ENCODE measurements at regions not wholly inside any gene's neighbourhood (a gene's known extent, or its start where the extent isn't known, plus 50 kb on each side); places are given as distances from the start of the nearest gene placed in this dataset.
"Not testable (repeated sequence)": the region's sequence is repeated elsewhere in the genome, so short reads cannot be mapped to it uniquely, and the experiment has no call there.

DNA sequence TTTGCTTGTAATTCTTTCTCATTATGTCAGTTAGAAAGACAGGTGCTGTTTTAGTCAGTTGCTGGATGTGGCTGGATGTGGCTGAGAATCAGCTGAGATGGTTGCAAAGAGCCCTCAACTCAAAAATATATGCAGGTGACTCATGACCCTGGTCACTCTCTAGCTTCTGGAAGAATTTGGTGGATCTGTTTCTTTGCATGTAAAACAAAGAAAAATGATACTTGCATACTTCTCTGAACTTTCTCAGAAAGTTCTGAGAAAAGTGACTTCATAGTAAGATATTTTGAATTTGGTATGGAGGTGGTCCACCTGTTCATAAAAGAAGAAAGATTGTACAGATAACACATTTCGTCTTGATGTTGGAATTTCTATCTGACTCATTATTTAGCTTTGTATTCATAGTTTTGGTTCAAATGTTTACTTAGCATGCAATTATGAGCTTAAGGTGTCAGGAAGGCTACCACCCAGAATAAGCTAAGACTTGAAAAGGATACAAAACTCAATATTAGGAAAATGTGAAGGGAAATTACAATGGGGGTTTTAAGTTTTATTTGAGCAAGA lies 163.2 kb upstream of the OLIG3 start:
- no peak for DNase-seq

DNA sequence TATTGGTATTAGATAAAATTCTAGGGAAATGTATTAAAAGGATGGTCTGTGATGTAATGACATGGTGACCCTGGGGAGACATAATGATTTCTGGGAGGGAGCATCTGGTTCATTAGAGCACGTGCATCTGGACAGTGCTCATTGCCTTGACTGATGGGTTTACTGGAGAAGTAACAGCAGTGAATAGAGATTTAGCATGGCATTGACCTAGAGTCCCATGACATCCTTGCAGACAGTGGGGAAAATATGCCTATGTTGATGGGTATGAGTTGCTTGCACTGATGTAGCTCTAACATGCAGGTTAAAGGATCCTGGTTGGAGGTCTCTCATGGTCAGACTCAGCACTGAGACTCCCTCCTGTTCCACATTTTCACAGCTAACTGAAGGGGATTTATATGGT lies 164.1 kb upstream of the OLIG3 start:
- DNase-seq: no peak

DNA sequence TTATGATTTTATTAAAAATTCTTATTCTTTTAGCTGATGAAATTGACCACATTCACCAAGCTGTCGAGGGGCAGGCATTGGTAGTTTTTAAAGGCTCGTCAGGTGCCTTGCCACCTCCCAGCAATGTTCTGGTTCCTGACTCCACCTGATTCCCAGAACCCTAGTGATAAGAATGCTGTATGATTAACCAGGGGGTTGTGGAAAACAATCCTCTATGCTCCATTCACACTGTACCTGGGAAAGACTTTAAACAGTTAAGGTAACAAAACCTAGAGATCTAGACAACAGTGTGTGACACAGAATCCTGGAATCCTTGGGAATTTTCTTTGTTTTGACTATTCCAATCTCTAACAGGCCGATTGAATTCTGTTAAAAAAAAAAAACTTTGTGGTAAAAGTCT lies 165.7 kb upstream of the OLIG3 start:
- DNase-seq: no peak

DNA sequence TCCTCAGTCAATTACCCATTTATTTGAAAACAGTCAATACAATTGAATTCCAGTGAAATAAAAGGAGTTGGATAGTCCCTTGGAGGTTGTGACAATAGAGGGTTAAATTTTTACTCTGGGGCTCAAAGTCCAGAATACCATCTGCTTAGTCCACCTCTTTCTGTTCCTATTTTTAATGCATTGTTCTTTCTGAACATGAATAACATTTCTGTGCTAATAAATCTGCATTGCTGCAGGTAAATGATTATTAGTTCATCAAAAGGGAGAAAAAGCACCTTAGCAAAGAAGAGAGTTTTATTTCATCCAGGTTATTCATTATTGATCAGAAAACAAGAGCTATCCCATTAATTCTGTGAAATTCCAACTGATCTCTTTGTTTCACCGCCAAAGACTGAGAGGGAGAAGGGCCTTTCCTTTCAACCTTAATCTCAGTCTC lies 166.1 kb upstream of the OLIG3 start:
- no peak for DNase-seq

DNA sequence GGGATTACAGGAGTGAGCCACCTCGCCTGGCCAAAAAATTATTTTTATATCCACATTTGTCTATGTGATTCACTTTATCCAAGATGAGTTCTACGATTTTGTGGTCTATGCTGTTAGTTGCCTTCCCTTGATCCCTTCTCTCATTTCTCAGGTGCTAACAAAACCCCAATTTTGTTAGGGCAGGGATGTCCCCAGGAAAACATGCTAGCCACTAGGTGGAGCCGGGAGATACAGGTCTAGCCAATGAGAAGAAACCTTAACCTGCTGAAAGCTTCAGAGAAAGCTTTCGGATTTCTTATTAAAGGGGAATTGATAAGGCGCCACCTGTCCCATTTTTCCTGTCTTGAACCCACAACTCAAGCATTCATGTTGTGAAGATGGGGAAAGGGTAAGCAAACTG lies 167.4 kb upstream of the OLIG3 start:
- peak; percentile 45 for DNase-seq

DNA sequence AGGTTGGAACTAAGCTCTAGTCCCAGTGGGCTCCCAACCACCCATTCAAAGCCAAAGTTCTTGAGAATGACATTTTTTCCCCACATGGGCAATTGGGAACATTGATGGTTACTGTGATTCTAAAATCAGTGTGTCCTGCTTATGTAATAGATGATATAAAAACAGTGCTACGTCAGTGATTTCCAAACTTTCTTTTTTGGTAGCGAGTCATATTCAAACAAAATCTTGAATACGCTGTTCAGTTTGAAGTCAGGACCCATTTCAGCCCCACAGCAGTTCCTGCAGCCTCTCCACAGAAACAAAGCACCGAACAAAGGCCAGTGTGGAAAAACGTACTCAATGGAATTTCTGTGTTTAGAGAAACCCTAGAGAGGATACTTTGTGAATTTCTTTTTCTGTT lies 170.0 kb upstream of the OLIG3 start:
- DNase-seq: no peak

DNA sequence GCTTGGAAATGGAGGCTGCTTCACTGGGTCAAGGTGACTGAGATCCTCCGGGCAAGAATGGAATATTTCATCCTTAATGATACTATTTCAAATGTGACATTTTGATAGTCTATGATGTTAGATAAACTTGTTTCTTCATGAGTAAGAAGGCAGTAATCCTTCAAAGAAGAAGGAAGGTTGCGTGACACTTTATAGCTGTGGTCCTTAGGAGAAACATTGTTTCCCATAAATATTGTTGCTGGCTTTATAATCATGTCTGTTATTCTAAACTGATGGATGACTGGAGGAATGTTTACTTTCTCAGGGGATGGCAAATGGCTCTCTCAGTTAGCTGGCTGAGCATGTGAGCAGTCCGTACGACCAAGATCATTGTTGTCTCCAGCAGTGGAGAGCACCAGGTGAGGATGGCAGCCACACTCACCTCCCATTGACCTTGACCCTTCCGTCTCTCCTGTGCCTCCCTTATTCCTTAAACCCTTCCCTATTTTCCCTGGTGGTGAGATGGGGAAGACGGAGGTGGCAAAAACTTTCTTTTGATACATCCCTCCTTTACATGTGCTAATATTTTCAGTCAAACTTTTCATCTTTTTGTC lies 171.2 kb upstream of the OLIG3 start:
- no peak for DNase-seq

DNA sequence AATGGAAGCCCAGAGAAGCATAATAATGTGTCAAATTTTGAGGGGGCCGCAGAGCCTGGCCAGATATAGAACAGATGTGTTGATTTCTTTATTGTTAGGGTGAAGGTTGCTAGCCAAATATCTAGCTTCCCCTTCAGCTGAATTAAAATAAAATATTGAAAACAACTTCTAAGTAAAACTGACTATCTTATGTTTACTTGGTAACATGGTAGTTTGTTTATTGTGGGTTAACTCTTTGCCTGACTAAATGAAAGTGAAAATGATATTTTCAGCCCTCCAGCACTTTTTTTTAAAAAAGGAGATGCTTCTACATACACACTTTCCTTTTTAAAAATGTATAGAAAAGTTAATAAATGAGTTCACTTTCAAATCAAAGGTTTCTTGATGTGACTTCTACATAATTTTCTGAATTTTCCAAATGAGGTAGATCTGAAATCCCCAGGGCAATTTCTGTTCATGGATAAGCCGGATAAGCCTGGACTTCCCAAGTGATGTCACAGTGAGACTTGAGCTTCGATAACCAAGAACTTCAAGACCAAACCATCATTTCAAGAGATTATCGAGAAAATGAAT lies 172.1 kb upstream of the OLIG3 start:
- peak; percentile 25 for DNase-seq

DNA sequence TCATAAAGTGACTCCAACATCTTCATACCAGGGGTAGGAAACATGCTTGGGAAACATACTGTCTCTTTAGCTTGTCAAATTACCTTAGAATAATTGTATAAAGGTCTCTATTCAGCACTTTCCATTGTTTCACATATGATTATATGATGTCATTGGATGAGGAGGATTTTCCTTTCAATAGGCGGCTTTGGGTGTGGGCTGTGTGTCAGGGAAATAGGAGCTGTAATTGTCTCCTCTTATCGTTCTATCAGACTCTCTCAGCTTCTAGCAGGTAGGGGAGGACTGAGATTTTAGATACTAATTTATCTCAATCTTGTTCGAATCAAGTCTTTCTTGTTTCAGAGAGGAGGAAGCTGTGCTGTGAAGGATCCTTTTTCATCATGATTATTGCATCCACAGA lies 179.4 kb upstream of the OLIG3 start:
- no peak for DNase-seq

DNA sequence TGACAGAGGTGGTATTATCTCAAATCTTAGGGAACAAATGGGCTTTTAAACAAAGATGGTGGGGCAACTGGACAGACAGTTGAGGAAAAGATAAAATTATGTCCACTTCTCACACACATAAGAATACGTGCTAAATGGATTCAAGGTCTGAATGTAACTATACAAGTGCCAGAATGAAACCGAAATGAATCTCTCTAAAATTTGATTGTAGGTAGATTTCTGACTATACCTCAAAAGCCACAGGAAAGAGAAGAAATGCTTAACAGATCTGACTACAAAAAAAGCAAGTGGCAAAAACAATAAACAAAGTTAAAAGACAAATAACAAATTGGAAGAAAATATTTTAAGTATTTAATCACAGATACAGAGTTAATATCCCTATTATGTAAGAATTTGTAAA lies 182.7 kb upstream of the OLIG3 start:
- DNase-seq: peak; percentile 21

DNA sequence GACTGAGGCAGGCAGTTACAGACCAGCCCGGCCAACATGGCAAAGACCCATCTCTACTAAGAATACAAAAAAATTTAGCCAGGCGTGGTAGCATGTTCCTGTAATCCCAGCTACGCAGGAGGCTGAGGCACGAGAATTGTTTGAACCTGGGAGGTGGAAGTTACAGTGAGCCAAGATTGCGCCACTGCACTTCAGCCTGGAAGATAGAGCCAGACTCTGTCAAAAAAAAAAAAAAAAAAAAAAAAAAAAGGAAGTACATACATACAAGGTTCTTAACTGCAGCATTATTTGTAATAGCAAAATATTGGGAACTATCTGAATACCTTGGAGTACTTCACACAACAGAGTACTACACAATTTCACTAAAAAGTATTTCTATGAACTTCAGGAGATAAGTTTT lies 183.5 kb upstream of the OLIG3 start:
- no peak for DNase-seq

DNA sequence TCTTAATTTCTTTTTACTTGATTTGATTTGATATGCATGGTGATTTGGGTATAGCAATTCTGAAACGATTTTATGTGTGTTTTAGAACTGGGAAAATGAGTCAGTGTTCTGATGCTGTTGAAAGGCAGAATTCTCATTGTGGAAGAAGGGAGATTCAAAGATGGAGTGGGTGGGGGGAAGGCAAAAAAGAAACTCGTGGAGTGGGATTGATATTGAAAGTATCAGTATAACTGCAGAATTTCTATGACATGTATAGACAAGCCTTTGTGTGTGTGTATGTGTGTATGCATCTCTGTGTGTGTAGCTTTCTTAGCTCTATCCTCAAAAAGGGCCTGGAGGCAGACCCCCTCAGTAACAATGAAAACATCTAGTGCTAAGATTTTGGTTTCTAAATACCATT lies 184.3 kb upstream of the OLIG3 start:
- no peak for DNase-seq

DNA sequence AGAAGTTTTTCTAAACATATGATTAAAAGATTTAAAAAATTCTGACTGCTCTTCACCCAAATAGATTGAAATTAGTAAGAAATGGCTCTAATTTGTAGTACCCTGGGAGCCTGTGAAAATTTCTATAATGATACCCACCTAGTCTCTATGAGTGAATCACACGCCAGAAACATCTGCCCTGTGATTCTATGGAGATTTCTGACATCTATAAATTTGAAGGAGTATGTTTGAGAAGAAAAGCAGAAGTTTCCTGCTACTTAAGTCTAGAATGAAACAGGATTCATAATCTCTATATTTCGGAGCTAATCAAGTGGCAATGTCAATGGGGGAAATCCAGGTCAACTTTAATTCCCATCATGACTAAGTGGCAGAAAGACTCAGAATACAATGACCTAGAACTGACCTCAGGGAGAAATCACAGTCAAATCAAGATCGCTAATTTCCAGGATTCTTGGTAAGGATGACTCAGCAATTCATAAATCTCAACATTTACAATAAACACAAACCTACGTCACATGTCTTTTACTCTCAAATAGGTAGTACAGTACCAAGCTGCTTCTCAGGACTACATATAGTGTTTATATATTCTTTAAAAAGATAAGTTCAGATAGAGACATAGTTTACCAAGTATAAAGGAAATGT lies 186.2 kb upstream of the TNFAIP3 start:
- DNase-seq: no peak

DNA sequence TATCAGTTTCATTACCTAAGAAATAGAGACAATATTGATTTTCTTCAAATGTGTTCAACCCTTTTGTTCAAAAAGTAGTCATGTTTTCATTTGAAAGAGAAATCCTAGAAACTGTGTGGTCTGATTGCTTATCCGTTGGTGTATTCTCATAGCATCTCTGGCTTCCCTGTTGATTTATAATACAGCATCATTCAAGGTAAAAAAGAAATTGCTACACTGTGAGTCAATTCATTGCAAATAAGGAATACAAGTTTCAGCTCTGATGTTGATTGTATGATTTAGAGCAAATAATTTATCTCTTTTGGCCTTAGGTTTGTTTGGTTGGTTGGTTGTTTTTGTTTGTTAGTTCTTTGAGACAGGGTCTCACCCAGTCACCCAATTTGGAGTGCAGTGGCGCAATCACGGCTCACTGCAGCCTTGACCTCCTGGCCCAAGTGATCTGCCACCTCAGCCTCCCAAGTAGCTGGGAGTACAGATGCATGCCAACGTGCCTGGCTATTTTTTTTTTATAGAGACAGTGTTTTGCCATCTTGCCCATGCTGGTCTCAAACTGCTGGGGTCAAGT lies 185.5 kb upstream of the TNFAIP3 start:
- no peak for DNase-seq

DNA sequence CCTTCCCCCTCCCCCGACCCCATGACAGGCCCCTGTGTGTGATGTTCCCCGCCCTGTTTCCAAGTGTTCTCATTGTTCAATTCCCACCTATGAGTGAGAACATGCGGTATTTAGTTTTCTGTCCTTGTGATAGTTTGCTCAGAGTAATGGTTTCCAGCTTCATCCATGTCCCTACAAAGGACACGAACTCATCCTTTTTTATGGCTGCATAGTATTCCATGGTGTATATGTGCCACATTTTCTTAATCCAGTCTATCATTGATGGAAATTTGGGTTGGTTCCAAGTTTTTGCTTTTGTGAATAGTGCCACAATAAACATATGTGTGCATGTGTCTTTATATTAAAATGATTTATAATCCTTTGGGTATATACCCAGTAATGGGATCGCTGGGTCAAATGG lies 184.4 kb upstream of the TNFAIP3 start:
- DNase-seq: not testable (repeated sequence)

DNA sequence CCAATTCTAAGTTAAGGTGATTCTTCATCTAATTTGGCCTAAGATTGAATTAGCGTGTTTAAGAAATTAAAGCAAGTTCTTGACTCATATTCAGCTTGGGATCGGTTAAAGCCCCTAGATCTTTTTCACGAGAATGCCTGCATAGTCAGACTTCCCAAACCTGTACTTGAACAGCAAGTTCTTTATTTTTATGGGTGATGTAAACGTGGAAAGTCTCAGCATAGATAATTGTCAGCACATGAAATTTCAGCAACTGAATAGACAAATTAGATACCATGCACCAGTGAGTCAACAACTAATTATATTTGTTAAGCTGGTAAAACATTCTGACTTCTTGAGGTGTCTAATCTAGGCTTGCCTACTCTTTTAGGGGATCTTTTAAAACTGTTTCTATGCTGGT lies 183.1 kb upstream of the TNFAIP3 start:
- DNase-seq: no peak

DNA sequence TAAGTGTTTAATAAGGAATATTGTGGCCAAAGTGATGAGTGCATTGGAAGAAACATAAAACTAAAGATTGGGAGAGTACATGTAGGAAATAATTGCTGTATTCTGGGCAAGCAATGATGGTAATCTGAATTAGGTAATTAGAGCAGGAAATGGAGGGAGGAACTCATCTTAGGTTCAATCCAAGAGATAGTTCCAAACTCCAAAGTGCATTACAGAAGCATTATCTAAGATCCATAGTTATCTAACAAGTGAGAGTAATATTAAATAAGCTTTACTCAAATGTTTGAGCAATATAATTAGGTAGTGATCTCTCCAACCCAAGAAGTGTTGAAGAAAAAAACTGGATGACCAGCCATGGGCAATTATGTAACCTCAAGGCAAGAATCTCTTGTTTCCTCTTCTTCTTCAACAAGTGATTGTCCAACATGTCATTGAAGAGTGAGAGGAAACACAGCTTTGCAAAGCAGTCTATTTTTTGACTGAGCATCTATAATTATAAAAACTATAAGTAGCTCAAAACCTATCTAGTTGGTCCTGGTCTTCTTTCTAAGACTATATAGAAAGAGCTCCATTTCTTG lies 181.2 kb upstream of the TNFAIP3 start:
- DNase-seq: no peak

DNA sequence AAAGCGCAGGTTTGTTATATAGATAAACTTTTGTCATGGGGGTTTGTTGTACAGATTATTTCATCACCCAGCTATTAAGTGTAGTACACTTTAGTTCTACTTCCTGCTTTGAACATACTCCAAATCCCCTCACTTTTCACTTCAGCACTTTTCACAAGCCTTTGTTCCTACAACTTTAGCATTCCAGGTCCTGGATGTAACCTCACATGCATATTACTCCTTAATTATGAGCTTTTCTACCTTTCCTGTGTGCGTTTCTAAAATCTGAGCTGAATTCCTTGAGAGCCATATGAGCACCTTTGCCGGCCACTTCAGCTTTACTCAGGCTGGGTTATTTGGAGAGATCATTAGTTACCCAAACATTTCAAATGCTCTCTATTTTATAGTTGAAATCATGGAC lies 179.2 kb upstream of the TNFAIP3 start:
- DNase-seq: no peak

DNA sequence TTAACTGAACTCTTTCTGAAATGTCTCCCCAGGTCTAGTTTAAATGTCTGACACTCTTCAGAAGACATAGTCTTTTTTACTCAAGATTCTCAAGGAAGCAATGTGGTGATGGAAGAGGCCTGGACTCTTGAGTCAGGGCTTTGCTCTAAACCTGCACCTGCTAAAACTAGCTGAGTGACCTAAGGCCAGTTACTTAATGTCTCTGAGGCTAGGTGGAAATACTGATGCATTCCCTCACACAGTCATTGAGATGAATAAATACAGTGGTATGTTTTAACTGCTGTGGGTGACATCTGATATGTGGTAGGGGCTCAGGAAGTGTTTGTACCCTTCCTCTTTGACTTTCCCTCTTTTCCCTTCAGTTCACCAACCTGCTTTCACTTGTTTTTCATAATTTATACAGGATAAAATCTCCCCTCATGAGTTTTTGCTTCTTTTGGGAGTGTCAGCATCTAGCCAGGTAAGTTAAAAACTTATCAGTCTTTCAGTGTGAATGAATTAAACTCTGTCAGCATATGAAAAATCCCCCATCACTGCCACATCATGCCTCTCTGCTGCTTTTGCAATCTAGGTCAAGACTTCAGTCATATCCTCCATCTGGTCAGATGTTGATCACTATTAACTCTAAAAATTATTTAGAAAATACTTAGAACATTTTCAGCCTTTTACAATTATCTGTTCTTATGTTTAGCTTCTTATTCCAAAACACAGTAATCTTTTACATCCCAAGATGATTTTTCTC lies 178.7 kb upstream of the TNFAIP3 start:
- DNase-seq: no peak

DNA sequence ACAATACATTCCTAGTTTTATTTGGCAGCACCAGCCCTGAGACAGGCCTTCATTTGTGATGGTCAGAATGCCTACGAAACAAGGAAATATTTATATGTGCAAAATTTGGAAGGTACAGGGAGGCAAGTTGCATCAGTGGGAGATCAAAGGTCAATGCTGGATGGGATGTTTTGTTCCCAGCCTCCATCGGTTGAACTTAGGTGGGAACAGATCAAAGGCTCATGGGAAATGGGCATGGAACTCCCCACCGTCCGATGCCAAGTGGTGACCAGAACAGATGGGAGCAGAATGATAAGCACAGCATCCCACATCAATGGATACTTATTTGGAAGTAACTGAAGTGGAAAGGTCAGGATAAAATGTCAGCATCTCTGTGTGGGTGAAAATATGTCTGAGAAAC lies 177.7 kb upstream of the TNFAIP3 start:
- no peak for DNase-seq

DNA sequence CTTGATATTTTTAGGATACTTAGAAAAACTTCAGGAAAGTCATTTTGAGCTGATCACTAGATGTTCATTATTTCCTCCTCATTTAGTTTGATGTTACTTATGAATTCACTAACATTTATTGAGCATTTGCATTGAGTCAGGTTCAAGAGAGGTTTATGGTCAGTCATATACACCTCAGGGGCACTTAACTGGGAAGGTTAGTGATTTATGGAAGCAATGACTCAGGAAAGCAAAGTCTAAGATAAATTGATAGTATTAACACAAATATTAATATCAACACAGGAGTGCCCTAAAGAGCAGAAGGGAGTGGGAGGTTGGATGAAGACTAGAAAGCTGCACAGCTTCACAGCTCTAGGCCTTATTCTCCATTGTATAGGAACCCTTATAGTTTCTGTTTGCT lies 177.0 kb upstream of the TNFAIP3 start:
- no peak for DNase-seq

DNA sequence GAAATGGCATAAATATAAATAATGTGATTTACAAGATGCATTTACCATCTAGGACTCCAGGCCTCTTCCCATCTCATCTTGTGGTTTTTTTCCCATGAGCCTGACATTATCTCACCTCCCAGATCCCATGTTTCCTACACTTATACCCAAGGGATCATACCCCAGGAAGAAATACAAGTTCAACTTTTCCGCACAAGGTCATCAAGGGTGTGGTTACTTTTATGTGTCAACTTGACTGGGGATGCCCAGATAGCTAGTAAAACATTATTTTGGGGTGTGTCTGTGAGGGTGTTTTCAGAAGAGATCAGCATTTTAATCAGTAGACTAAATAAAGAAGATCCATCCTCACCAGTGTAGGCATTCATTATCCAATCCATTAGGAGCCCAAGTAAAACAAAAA lies 176.3 kb upstream of the TNFAIP3 start:
- no peak for DNase-seq

DNA sequence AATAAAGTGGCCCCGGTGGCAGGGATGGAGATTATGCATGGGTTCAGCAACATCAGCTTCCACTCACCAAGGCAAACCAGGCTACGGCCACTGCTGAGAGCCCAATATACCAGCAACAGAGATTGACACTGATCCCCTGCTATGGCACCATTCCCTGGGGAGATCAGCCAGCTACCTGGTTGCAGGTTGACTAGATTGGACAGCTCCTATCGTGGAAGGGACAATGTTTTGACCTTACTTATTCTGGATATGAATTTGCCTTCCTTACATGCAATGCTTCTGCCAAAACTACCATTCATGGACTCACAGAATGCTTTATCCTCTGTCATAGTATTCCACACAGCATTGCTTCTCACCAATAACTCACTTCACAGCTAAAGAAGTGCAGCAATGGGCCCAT lies 174.8 kb upstream of the TNFAIP3 start:
- DNase-seq: no peak
